Fibroblast of lung (primary cell): ENCODE measurements at regions not wholly inside any gene's neighbourhood (a gene's known extent, or its start where the extent isn't known, plus 50 kb on each side); places are given as distances from the start of the nearest gene placed in this dataset.

Source experiments
- DNase-seq, 2 donors: peaks; one replicate each; pipeline versions ENCODE4 v3.0.0 to v3.0.0-alpha.2; 2010; ENCODE audit warnings: low read depth in 2 of 2
- H2AFZ ChIP-seq: 2 replicates; pipeline ENCODE4 v1.5.1; 2012; ENCODE audit warnings: low read length, control low read depth, inconsistent platforms
- H3K27ac ChIP-seq: 2 replicates; pipeline ENCODE4 v1.5.1; 2011; ENCODE audit warnings: low read length, control low read depth; ENCODE audit not compliant: insufficient read depth
- H3K27me3 ChIP-seq: 2 replicates; pipeline ENCODE4 v1.5.1; 2011; ENCODE audit warnings: mild to moderate bottlenecking, low read length; ENCODE audit not compliant: control insufficient read depth, insufficient read depth
- H3K36me3 ChIP-seq: 2 replicates; pipeline ENCODE4 v1.5.1; 2011; ENCODE audit warnings: low read length; ENCODE audit not compliant: control insufficient read depth, insufficient read depth
- H3K4me1 ChIP-seq: 2 replicates; pipeline ENCODE4 v1.5.1; 2011; ENCODE audit warnings: low read length; ENCODE audit not compliant: control insufficient read depth, insufficient read depth; ENCODE audit errors: extremely low read depth
- H3K4me2 ChIP-seq: 2 replicates; pipeline ENCODE4 v1.5.1; 2011; ENCODE audit warnings: low read length, control low read depth; ENCODE audit not compliant: insufficient read depth; ENCODE audit errors: extremely low read depth
- H3K4me3 ChIP-seq, 4 experiments: fragments of 200-600 bp in 1 of 4; sonication (generic) in 1 of 4; replicated peaks in 1 of 4; 2 replicates each; pipeline ENCODE4 v1.5.1; 2011 to 2016; ENCODE audit warnings: low read length in 4 of 4, low read depth in 3 of 4, mild to moderate bottlenecking in 3 of 4, control low read depth in 2 of 4, inconsistent platforms in 1 of 4, mixed read lengths in 1 of 4; ENCODE audit not compliant: insufficient read depth in 1 of 4; ENCODE audit errors: control extremely low read depth in 1 of 4
- H3K79me2 ChIP-seq: 2 replicates; pipeline ENCODE4 v1.5.1; 2012; ENCODE audit warnings: mild to moderate bottlenecking, low read length, inconsistent platforms; ENCODE audit not compliant: control insufficient read depth, insufficient read depth
- H3K9ac ChIP-seq: 2 replicates; pipeline ENCODE4 v1.5.1; 2011; ENCODE audit warnings: mild to moderate bottlenecking, low read length, control low read depth; ENCODE audit not compliant: insufficient read depth
- H3K9me3 ChIP-seq: 2 replicates; pipeline ENCODE4 v1.5.1; 2012; ENCODE audit warnings: low read depth, low read length; ENCODE audit not compliant: control insufficient read depth, insufficient read depth
- H4K20me1 ChIP-seq: 2 replicates; pipeline ENCODE4 v1.5.1; 2011; ENCODE audit warnings: low read length; ENCODE audit not compliant: control insufficient read depth, insufficient read depth; ENCODE audit errors: extremely low read depth
- CTCF ChIP-seq, 2 donors: IDR thresholded peaks in 1 of 2; conservative IDR thresholded peaks in 1 of 2; 1 replicate in 1 of 2; 2 replicates in 1 of 2; pipeline ENCODE4 v1.5.1; 2011 to 2012; ENCODE audit warnings: low read length in 2 of 2, control low read depth in 1 of 2, inconsistent platforms in 1 of 2, low read depth in 1 of 2, mild to moderate bottlenecking in 1 of 2
- EZH2 ChIP-seq: IDR thresholded peaks from 2 replicates; pipeline ENCODE4 v1.5.1; 2012; ENCODE audit warnings: low read length, control low read depth, mild to moderate bottlenecking; ENCODE audit errors: missing control alignments

- Histone ChIP-seq H3K9ac (no peak overlapping the region), H3K4me1 (no peaks in the 10 kb centered on the region), H3K27ac (no peak overlapping the region), H2AFZ (no peak overlapping the region), H3K36me3 (no peaks in the 10 kb centered on the region), H3K79me2 (no peaks in the 10 kb centered on the region), H3K4me2 (no peak overlapping the region), H3K9me3 (no peaks in the 10 kb centered on the region), H3K4me3 (no peak overlapping the region), H4K20me1 (no peaks in the 10 kb centered on the region), H3K27me3 (no peaks in the 10 kb centered on the region)
- no peak for DNase-seq
- TF ChIP-seq CTCF (conservative IDR thresholded peaks at IDR 0.05 in 1 of 2, IDR thresholded peaks at IDR 0.05 in 1 of 2; ENCODE audit: low read depth in 1 of 2, low read length in 2 of 2) (no peak), EZH2 (no peak)
Measured at GRCh38 chr19:32188921-32189320, 156.5 kb upstream of the ZNF507 start.

GRCh38 chr19:32189956-32190706 is 155.3 kb upstream of the ZNF507 start:
- Histone ChIP-seq H3K27me3 (no peaks in the 10 kb centered on the region), H3K36me3 (no peaks in the 10 kb centered on the region), H3K27ac (no peak overlapping the region), H3K4me2 (no peak overlapping the region), H3K9me3 (no peaks in the 10 kb centered on the region), H3K79me2 (no peaks in the 10 kb centered on the region), H3K4me3 (no peak overlapping the region), H3K4me1 (no peaks in the 10 kb centered on the region), H2AFZ (no peak overlapping the region), H3K9ac (no peak overlapping the region), H4K20me1 (no peaks in the 10 kb centered on the region)
- no peak for DNase-seq
- no peak for TF ChIP-seq EZH2
- no peak for TF ChIP-seq CTCF (conservative IDR thresholded peaks at IDR 0.05 in 1 of 2, IDR thresholded peaks at IDR 0.05 in 1 of 2; ENCODE audit: low read depth in 1 of 2, low read length in 2 of 2)

- no peak overlapping the region for H3K27ac ChIP-seq
Measured at GRCh38 chr19:32191921-32192320, 153.5 kb upstream of the ZNF507 start.

More at GRCh38 chr19:32191921-32192320, 153.5 kb upstream of the ZNF507 start:
- Histone ChIP-seq H3K9ac (no peak overlapping the region), H3K79me2 (no peaks in the 10 kb centered on the region), H3K36me3 (no peaks in the 10 kb centered on the region), H3K4me2 (no peak overlapping the region), H3K4me3 (no peak overlapping the region), H3K9me3 (no peaks in the 10 kb centered on the region), H4K20me1 (no peaks in the 10 kb centered on the region), H3K4me1 (no peaks in the 10 kb centered on the region), H3K27me3 (no peaks in the 10 kb centered on the region), H2AFZ (no peak overlapping the region)
- no peak for TF ChIP-seq EZH2
- TF ChIP-seq CTCF (conservative IDR thresholded peaks at IDR 0.05 in 1 of 2, IDR thresholded peaks at IDR 0.05 in 1 of 2; ENCODE audit: low read depth in 1 of 2, low read length in 2 of 2), result no peak
- no peak for DNase-seq
